ENCODE measurements at regions not wholly inside any gene's neighbourhood (a gene's known extent, or its start where the extent isn't known, plus 50 kb on each side); places are given as distances from the start of the nearest gene placed in this dataset.

- intact Hi-C loops (cut with micrococcal nuclease) = no loop called here
Observed at GRCh38 chr10:44675387-44675874, 235.7 kb upstream of the TMEM72 start.

DNA sequence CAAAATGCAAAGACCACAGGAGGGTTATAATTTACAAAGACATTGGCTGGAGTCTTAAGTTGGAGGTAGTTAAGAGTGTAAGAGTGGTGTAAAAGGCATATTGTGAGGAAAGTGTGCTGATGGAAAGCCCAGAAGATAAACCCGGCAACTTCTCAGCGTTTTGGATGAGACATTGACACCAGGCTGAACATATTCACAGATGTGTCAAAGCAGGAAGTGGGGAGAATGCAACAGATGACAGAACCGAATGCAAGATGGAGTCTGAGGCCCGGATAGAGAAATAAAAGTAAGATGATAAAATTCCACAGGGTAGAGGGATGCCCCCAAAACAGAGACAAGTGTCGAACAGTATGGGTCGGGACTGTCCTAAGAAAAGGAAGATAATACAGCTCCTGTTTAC, 230.4 kb upstream of the TMEM72 start:
- intact Hi-C loops (cut with micrococcal nuclease) = no loop called here

- intact Hi-C loops (cut with micrococcal nuclease) = no loop called here
Observed at GRCh38 chr10:44682507-44682906, 228.6 kb upstream of the TMEM72 start.

- intact Hi-C loops (cut with micrococcal nuclease) = no loop called here
Observed at GRCh38 chr10:44684661-44685060, 226.5 kb upstream of the TMEM72 start.

GRCh38 chr10:44685220-44685619, 225.9 kb upstream of the TMEM72 start:
- intact Hi-C loops (cut with micrococcal nuclease) = no loop called here

GRCh38 chr10:44685747-44686146, 225.4 kb upstream of the TMEM72 start:
- intact Hi-C loops (cut with micrococcal nuclease) = loop anchor here (1.0 kb wide), 1 partner anchor 32 kb away; no protein-coding TSS in a partner anchor

DNA sequence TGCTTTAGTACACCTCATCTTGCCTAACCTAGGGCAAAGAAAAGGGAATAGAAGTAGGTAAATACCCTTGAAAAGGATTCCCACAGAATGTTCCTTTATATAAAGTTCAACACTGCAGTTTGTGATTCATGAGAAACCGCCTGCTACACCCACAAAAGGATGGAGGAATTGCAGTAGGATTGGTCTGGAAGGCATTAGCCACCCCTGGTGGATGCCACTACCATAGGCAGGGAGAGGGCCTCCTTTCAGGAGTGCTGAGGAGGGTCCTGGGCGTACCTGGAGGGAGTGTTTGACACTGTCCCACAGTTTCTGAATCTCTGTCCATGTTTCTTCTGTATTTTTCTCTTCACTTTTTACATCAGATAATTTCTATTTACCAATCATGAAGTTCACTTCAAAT, 221.8 kb upstream of the TMEM72 start:
- intact Hi-C loops (cut with micrococcal nuclease) = no loop called here

DNA sequence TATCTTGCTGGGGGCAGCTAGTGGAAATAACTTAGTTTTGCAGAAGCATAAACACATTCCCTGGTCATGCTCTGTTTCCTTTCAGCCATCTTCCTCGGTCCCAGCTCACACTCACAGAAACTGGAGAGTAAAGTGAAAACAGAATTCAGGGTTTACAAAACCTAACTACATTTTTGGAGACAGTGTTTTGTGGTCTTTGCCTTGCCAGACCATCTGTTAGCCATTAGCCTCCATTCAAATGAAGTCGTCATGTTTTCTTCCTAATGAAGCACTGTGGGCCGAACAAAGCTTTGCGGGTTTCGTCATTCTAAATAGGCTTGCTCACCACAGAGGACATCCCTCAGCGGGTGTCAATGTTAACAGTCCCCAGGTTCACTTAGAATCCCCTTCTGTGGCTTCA, 214.6 kb upstream of the TMEM72 start:
- intact Hi-C loops (cut with micrococcal nuclease) = no loop called here

GRCh38 chr10:44697116-44697515, 214.0 kb upstream of the TMEM72 start:
- intact Hi-C loops (cut with micrococcal nuclease) = no loop called here

DNA sequence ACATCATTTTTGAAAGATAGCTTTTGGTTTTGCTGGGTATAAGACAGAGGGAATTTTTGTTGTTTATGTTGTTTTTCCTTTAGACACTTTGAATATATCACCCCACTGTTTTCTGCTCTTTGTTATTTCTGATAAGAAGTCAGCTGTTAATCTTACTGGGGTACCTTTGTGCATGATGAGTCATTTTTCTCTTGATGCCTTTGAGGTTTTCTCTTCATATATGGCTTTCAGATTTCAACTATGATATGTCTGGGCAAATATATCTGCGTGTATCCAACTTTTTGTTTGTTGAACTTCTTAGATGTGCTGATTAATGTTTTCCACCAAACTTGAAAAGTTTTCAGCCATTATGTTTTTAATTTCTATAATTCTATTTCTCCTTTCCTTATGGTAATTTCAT, 208.6 kb upstream of the TMEM72 start:
- intact Hi-C loops (cut with micrococcal nuclease) = no loop called here

- intact Hi-C loops (cut with micrococcal nuclease) = no loop called here
Observed at GRCh38 chr10:44703241-44704155, 207.6 kb upstream of the TMEM72 start.

DNA sequence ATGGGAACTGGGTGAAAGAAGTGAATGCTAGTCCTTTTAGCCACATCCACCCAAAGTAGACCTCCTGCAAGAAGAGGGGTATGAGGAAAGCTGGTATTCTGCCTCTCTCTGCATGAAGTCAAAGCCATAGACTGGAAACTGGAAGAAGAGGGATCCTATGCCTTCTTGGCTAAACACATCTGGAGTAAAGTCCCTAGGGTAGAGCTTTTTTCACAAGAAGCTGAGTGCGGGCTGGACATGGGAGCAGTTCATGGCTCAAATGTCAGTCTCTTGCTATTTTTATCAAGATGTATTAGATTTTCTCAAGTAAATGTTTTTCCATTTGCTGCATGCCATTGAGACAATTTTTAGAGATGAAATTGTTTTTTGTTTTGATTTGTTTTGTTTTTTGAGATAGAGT, 206.5 kb upstream of the TMEM72 start:
- intact Hi-C loops (cut with micrococcal nuclease) = no loop called here

DNA sequence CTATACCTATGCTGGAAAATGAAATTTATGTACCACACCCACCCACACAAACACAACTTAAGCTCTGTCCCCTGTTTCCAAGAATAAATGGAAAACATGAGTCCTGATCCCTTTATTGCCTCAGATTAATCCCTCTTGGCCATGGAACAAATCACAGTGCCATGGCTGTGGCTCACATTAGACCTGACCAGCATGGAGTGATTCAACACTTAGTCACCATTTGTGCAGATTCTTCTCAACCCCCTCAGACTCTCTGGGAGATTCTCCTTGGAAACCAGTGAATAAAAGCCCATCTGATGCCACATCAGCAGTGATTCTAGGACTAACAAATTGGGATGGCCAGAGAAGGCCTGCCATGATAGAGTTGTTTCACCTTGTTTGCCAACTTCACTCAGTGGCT, 204.4 kb upstream of the TMEM72 start:
- intact Hi-C loops (cut with micrococcal nuclease) = no loop called here

DNA sequence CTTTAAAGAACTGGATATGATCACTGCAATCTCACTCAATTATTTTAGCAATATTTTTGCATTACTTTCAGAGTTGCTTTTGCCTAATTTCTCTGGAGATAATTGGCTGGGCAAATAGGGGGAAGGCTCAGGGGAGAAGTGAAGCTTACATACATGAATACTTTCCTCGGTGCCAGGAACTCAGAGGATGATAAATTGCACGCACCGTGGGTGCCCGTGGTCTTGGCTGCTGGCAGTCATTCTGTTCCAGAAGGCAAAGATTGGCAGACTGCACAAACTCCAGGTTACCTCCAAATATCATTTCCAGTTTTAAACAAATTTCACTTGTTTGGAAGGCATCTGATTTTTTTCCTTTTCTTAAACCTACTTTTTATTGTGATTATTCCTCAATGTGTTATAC, 197.8 kb upstream of the TMEM72 start:
- intact Hi-C loops (cut with micrococcal nuclease) = no loop called here

DNA sequence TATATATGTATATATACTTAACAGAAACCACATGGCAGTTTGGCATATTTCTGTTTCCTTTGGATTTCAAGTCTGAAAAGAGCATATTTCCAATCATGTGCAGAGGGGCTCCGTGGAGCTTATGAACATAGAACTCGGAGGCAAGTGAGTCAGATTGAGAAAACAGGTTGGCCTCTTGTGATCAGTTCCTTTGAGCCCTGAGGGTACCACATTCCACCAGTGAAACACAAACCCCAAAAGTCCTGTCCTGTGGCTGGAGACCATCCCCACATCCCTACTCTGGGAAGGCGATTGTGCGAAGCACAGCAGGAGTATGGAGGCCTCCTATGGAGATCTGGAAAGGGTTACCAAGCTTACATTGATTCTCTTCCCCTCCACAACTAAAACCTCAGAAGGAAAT, 196.7 kb upstream of the TMEM72 start:
- intact Hi-C loops (cut with micrococcal nuclease) = no loop called here

DNA sequence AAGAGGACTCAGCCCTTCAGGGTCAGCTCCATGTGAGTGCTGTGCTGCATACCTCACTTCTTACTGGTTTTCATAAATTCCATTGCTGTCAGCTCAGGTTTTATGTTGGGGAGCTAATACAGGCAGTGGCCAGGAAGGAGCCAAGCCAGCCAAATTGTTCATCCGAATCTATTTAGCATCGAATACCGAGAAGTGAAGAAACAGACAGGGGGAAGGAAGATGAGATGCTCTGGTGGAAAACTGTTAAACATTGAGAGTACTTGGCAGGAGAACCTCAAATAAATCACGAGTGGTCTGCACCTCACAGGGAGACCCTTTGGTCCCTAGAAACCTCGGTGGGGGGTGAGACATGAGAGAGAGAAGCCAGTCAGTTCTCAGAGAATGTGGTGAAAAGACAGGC, 196.0 kb upstream of the TMEM72 start:
- intact Hi-C loops (cut with micrococcal nuclease) = no loop called here

GRCh38 chr10:44716470-44717015, 194.6 kb upstream of the TMEM72 start:
- intact Hi-C loops (cut with micrococcal nuclease) = loop anchor here (1.0 kb wide), 1 partner anchor 30 kb away; no protein-coding TSS in a partner anchor

DNA sequence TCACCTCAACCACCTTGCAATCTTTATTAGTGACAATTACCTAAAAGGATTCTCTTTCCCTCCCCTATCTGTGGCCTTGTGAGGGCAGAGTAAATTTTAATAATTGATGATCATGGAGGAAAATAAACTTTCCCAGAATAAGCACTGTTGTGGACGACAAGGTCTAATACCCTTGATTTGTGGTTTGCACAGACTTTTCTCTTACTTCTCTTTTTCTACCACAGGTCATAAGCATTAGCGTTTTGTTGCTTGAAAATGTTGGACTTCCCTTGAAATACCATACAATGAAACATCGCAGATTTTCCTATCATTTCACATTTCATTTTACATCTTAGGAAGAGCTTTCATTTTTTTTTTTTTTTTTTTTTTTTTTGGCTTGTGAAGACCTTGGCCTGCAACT, 188.1 kb upstream of the TMEM72 start:
- intact Hi-C loops (cut with micrococcal nuclease) = no loop called here

GRCh38 chr10:44723619-44724325, 187.4 kb upstream of the TMEM72 start:
- intact Hi-C loops (cut with micrococcal nuclease) = no loop called here

DNA sequence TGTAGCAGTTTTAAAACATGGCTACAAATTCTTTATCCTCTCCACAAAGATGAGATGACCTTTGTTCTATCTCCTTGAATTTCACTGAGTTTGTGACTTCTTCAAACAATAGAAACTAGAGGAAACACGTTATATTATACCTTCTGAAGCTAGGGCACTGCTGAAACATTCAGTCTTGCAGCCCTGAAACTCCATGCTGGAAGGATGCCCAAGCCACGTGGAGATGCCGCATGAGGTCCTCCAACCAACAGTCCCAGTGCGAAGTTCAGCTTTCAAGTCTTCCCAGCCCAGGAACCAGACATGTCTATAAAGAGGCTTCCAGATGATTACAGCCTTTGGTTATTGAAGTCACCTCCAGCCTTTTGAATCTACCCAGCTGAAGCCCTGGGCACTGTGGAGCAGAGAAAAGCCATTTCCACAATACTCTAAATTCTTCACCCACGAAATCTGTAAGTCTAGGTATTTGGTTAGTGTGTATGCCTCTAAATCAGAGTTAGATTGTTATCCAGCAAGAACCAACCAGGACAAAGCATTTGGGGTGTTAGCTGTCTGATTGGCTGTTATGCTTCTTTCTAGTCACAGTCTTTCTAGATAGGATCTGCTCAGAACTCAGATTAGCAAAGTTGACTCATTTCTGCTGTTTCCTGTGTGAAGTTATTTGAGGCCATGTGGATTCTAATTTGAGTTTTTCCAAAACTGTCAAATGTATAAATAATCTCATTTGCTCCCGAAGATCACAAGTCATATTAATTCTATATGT, 186.5 kb upstream of the TMEM72 start:
- intact Hi-C loops (cut with micrococcal nuclease) = no loop called here

DNA sequence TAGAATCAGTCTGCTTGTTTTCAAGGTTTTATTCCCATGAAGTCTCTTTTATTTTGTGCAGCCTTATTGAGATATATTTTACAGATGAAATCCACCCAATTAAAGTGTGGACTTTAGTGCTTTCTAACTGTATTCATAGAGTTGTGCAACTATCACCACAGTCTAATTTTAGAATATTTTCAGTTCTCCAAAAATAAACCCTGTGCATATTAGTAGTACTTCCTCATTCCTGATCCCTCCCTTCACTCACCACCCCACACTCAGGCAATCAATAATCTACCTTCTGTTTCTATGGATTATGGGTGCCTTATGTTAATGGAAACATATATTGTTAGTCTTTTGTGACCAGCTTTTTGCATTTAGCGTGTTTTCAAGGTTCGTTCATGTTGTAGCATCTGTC, 185.7 kb upstream of the TMEM72 start:
- intact Hi-C loops (cut with micrococcal nuclease) = no loop called here

Measured in T-helper 2 cell treated with Interferon-gamma antibody and Interleukin-4, amounts not matched to agents 100 ng/mL and 5 ng/mL, for 36 hours (primary cell).